Left lung (tissue), 4 donors: ENCODE measurements at regions not wholly inside any gene's neighbourhood (a gene's known extent, or its start where the extent isn't known, plus 50 kb on each side); places are given as distances from the start of the nearest gene placed in this dataset.

Experiments used
- ATAC-seq: fragments of 200-7000 bp; cut with Tn5 transposase; one replicate; pipeline ENCODE4 v1.9.1; 2020; ENCODE audit warnings: moderate library complexity
- DNase-seq, 4 donors: peaks; one replicate each; pipeline ENCODE4 v3.0.0-alpha.2; 2013 to 2020
- H3K27ac ChIP-seq, 2 donors: fragments of 200-600 bp; sonication (generic) in 1 of 2; one replicate each; pipeline versions ENCODE4 v1.5.0 to v1.8.0; 2020 to 2021
- H3K27me3 ChIP-seq, 2 donors: fragments of 200-600 bp; sonication (generic) in 1 of 2; one replicate each; pipeline versions ENCODE4 v1.5.0 to v1.8.0; 2020 to 2021
- H3K36me3 ChIP-seq, 2 donors: fragments of 200-600 bp; sonication (generic) in 1 of 2; one replicate each; pipeline versions ENCODE4 v1.5.0 to v1.8.0; 2020 to 2021
- H3K4me1 ChIP-seq, 2 donors: fragments of 200-600 bp; one replicate each; pipeline ENCODE4 v1.8.0; 2021
- H3K4me3 ChIP-seq, 2 donors: fragments of 200-600 bp; sonication (generic) in 1 of 2; one replicate each; pipeline versions ENCODE4 v1.5.0 to v1.8.0; 2020 to 2021; ENCODE audit warnings: mild to moderate bottlenecking in 1 of 2
- H3K9me3 ChIP-seq, 2 donors: fragments of 200-600 bp; sonication (generic) in 1 of 2; one replicate each; pipeline versions ENCODE4 v1.5.0 to v1.8.0; 2020 to 2021
- CTCF ChIP-seq, 2 donors: fragments of 200-600 bp; sonication (generic) in 1 of 2; IDR thresholded peaks; one replicate each; pipeline versions ENCODE4 v1.5.0 to v1.8.0; 2021; ENCODE audit warnings: antibody characterized with exemption in 2 of 2
- intact Hi-C, 2 donors: fragments of 100-400 bp; cut with DNase I; formaldehyde crosslinking; loops; one replicate each; pipeline versions ENCODE4 v1.11.2 to v1.14.2; 2022
- donor health status: DM: no; HTN: yes; CAD: no.
- donor health status: DM: no; HTN: no; CAD: no.

- Histone ChIP-seq H3K27me3 (no peaks in the 10 kb centered on the region), H3K4me3 (no peak overlapping the region), H3K27ac (no peak overlapping the region), H3K4me1 (no peaks in the 10 kb centered on the region), H3K9me3 (no peaks in the 10 kb centered on the region), H3K36me3 (no peaks in the 10 kb centered on the region)
- ATAC-seq (no peak), DNase-seq (no peak)
- no peak for TF ChIP-seq CTCF (IDR thresholded peaks at IDR 0.05)
- intact Hi-C loops, result no loop called here
Observed at GRCh38 chr6:125509477-125509876, 207.7 kb upstream of the HDDC2 start.

GRCh38 chr6:125510405-125510804 is 208.6 kb upstream of the HDDC2 start:
- Histone ChIP-seq H3K36me3 (no peaks in the 10 kb centered on the region), H3K4me1 (no peaks in the 10 kb centered on the region), H3K27me3 (no peaks in the 10 kb centered on the region), H3K9me3 (no peaks in the 10 kb centered on the region), H3K4me3 (no peak overlapping the region), H3K27ac (no peak overlapping the region)
- DNase-seq (no peak), ATAC-seq (no peak)
- intact Hi-C loops, result no loop called here
- no peak for TF ChIP-seq CTCF (IDR thresholded peaks at IDR 0.05)

- H3K4me1 ChIP-seq, result no peaks in the 10 kb centered on the region
- DNase-seq, result no peak
- intact Hi-C loops, result no loop called here
- no peaks in the 10 kb centered on the region for H3K9me3 ChIP-seq
- no peaks in the 10 kb centered on the region for H3K36me3 ChIP-seq
- H3K27me3 ChIP-seq, result no peaks in the 10 kb centered on the region
- no peak overlapping the region for H3K27ac ChIP-seq
- H3K4me3 ChIP-seq, result no peak overlapping the region
- TF ChIP-seq CTCF (IDR thresholded peaks at IDR 0.05), result no peak
- no peak for ATAC-seq
Observed at GRCh38 chr6:125511809-125512396, 210.1 kb upstream of the HDDC2 start.

- H3K36me3 ChIP-seq, result no peaks in the 10 kb centered on the region
- no peaks in the 10 kb centered on the region for H3K4me1 ChIP-seq
- DNase-seq (no peak), ATAC-seq (no peak)
- no peak for TF ChIP-seq CTCF (IDR thresholded peaks at IDR 0.05)
- H3K27me3 ChIP-seq, result no peaks in the 10 kb centered on the region
- no peak overlapping the region for H3K27ac ChIP-seq
- H3K4me3 ChIP-seq, result no peak overlapping the region
- no peaks in the 10 kb centered on the region for H3K9me3 ChIP-seq
- intact Hi-C loops, result no loop called here
Observed at GRCh38 chr6:125512621-125513020, 210.9 kb upstream of the HDDC2 start.

- intact Hi-C loops, result no loop called here
- no peak for DNase-seq
- H3K4me3 ChIP-seq, result no peak overlapping the region
- no peaks in the 10 kb centered on the region for H3K9me3 ChIP-seq
- no peak for ATAC-seq
- TF ChIP-seq CTCF (IDR thresholded peaks at IDR 0.05), result no peak
- H3K36me3 ChIP-seq, result no peaks in the 10 kb centered on the region
- no peaks in the 10 kb centered on the region for H3K27me3 ChIP-seq
- no peak overlapping the region for H3K27ac ChIP-seq
- H3K4me1 ChIP-seq, result no peaks in the 10 kb centered on the region
Observed at GRCh38 chr6:125513978-125514377, 212.2 kb upstream of the HDDC2 start.
